HG03060 (cell line): ENCODE measurements at regions not wholly inside any gene's neighbourhood (a gene's known extent, or its start where the extent isn't known, plus 50 kb on each side); places are given as distances from the start of the nearest gene placed in this dataset.
"Not testable (repeated sequence)": the region's sequence is repeated elsewhere in the genome, so short reads cannot be mapped to it uniquely, and the experiment has no call there.

Experiments used
- ATAC-seq: cut with Tn5 transposase; IDR thresholded peaks from one replicate; pipeline ENCODE4 v1.9.1; 2021; ENCODE audit warnings: low read depth, moderate number of reproducible peaks; ENCODE audit not compliant: unreplicated experiment

DNA sequence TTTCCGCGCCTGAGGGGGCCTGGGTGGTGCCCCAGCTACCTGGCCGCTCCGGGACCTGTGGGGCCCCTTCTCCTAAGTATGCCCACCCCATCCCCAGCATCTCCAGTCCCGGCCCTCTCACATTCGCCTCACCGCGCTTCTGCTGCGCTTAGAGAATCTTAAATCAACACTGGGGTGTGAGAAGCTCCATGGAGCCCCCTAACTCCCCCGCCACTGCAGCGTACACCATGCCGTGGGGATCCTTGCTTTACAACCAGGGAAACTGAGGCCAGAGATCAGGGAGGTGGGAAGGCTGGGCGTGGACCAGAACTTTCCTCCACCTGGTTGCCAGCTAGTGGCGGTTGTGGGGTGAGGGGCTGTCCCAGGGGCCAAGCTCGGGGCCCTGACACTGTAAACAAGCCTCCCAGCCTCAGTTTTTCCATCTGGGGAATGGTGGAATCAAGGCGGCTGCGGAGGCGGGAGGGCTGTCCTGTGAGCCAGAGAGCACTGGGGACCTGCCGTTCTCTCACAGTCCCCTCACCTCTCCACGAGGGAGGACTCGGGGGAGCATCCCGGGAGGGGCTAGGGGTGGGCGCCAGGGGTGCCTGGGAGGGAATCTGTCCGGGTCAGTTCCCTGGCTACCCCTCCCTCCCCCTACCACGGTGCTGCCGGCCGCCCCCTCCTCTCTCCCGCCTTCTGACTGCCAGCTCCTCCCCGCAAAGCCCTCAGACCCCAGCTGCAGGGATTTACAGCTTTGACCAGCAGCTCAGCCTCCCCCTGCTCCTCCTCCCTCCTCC lies 161.2 kb downstream of the C9orf50 start:
- no peak for ATAC-seq

DNA sequence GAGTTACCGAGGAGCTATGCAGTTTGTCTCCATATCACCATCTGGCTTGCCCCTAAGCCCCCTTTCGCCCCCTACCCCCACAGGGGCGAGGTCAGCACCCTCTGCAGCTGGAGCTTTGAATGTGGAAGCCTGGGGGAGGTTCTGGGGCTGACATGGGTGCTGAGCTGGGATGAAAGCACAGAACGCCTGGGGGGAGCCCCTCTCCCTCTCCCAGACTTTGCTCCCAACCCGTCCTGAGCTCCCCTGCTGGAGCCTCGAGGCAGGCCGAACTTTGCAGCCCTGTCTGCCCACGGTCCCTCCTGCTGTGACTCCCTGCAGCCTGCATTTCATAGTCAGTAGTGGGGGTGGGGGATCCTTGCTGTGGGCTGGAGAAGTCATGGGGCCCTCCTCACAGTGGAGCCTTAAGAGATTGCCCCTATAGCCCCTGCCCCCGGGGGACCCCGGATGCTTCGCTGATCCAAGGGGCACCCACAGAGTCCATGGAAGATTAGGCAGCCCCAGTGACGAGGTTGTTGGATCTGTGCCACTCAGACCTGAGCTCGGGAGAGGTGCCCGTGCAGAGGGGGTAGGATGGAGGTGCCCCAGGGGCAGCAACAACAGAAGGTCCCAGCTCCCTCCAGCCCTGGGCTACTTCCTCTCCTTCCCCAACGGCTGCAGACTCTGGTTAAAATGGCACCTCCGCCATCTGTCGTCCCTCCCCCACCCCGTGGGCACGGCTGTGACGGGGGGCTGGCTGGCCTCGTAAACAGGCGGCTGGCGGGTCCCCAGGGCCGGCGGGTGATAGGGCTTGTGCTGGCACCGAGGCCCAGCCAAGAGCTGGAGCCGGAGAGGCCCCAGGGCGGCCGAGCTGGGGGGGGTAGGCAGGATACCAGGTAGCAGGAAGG lies 162.0 kb downstream of the C9orf50 start:
- ATAC-seq, result no peak

DNA sequence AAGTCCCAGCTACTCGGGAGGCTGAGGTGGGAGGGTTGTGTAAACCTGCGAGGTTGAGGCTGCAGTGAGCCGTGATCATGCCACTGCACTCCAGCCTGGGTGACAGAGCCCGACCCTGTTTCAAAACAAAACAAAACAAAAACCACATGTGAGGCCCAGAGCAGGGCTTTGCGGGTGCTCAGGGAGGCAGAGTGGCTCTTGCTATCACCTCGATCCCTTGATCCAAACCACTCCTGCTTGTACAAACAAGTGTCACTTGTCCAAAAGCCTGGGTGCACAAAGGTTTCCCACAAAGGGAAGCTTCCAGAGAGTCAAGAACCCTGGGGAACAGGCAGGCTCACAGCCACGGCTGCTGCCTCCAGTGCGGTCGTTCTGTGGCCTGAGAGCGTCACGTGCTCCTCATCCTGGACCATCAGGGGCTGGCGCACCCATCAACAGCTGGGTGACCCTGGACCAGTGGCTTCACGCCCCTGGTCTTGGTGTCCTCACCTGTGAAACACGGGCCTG lies 162.7 kb downstream of the C9orf50 start:
- no peak for ATAC-seq

DNA sequence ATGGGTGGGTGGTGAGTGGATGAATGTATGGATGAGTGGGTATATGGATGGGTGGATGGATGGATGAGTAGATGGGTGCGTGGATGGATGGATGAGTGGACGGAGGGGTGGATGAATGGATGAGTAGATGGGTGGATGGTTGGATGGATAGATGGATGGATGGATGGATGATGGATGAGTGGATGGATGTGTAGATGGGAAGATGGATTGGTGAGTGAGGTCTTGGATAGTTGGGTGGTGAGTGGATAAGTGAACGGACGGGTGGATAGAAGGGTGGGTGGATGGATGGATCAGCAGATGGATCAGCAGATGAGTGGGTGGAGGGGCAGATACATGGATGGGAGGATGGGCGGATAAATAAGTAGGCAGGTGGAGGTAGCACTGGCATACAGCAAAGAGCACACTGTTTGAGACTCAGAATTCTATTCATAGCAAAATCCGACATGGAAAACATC lies 163.5 kb downstream of the C9orf50 start:
- ATAC-seq, result no peak

DNA sequence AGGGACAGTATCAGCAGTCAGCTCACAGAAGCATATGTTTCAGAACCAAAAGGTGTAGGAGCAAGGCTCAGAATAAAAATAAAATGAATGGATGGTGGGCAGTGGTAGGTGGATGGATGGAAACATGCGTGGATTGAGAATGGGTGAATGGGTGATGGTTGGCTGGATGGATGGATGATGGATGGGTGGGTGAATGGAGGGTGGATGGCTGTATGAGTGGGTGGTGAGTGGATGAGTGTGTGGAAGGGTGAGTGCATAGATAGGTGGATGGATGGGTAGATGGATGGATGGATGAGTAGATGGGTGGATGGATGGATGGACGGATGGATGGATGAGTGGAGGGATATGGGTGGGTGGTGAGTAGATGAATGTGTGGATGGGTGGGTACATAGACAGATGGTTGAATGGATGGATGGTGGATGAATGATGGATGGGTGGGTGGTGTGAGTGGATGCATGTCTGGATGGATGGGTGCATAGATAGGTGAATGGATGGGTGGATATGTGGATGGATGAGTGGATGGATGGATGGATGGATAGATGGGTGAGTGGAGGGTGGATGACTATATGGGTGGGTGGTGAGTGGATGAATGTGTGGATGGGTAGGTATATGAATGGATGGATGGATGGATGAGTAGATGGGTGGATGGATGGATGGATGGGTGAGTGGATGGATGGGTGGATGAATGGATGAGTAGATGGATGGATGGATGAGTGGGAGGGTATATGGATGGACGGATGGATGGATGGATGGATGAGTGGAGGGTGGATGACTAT lies 164.2 kb downstream of the C9orf50 start:
- no peak for ATAC-seq

DNA sequence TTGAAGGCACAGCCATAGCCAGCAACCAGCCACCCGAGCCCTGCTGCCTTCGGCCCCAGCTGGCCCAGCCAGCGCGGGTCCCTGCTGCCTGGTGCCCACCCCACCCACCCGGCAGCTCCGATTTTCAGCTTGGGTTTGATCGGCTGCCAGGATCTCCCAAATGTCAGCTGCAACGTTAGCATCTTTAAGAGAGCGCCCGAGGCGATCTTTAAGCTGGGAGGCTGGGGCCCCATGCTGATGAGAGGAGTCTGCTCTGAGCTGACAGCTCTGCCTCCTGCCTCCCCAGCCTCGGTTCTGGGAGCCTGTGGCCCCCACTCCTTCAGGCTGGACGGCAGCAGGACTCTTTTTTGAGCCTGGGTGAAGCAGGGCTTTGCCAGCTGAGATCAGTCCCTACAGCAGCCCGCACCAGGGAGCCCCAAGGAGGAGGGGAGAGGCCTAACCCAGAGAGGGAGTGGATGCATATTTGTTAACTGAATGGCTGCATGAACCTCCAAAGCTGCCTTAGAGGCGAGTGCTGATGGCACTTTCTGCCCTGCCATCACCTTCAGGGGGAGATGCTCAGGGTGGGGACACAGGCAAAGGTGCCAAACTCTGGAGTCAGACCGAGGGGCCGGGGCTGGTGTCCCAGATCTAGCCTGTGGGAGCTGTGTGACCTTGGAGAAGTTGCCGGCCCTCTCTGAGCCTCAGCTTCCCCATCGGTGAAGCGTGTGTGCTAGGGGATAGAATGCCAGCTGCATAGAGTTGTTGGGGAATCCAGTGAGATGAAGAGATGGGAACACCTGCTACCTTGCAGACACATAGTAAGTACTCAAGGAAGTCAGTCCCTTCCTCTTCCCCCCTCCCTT lies 165.5 kb downstream of the C9orf50 start:
- ATAC-seq, result no peak

DNA sequence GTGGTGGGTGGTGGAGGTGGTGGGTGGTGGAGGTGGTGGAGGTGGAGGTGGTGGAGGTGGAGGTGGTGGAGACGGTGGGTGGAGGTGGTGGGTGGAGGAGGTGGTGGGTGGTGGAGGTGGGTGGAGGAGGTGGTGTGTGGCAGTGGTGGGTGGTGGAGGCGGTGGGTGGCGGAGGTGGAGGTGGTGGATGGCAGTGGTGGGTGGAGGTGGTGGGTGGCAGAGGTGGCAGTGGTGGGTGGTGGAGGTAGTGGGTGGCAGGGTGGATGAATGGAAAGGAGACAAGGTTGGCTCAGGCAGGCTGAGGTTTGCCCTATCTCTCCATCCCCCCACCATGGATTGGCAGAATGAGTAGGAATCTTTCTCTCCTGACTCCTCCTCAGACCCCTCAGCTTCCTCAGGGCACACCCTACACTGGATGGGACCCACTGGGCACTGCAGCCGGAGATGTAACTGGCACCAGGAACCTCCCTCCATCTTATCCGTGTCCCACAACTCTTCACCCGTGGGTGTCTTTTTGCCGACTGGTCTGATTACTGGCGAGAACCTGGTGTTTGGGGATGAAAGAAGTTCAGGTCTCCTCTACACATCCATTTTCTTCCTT lies 166.3 kb downstream of the C9orf50 start:
- no peak for ATAC-seq

DNA sequence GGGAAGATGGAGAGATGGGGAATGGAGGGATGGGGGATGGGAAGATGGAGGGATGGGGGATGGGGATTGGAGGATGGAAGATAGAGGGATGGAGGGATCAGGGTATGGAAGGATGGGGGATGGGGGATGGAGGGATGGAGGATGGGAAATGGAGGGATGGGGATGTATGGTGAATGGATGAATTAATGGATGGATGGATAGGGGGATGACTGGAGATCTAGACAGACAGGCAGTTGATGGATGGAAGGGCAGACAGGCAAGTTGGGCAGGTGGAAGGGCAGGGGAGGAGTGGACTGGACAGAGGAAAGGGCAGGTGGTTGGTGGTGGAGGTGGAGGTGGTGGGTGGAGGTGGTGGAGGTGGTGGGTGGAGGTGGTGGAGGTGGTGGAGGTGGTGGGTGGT lies 167.2 kb downstream of the C9orf50 start:
- no peak for ATAC-seq

DNA sequence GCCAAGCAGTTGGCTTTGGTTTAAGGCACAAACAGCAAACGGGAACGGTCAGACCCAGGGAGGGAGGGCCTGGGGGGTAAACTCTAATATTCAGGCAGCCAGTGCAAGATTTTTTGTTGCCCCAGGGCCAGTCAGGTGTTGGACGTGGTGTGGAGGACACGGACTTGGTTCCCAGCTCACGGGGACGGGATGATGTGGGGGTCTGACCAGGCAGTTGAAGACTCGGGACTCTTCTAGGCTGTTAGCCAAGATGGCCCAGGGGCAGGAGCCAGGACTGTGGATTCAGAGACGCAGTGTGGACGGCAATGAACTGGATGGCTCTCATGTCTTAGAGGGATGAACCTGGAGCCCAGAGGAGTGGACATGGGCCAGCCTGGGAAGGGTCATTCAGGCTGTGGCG lies 169.2 kb downstream of the C9orf50 start:
- ATAC-seq, result no peak

DNA sequence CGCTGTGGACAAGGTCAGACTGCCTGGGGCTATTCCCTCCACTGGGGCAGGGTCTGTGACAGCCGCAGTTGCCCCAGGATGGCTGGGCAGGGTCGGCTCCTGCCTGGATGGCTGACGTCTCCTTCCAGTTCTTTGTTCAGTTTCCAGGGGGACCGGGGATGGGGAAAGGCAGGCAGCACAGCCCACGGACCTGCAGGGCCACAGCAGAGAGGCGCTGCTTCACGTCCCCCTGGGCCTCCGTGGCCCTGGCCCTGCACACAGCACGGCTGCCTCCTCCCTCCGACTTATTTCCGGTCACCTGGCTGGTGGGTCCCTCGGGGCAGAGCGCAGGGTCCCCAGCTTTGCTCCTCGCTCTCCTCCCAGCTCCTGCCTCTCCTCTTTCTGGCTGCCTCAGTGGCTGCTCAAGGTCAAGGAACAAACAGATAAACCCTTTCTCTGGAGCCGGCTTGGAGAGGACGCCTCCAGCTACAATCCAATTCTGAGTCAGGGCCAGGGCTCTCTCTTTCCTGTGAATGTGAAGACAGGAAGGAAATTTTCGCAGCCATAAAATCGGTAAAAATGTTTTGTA lies 169.7 kb downstream of the C9orf50 start:
- no peak for ATAC-seq

DNA sequence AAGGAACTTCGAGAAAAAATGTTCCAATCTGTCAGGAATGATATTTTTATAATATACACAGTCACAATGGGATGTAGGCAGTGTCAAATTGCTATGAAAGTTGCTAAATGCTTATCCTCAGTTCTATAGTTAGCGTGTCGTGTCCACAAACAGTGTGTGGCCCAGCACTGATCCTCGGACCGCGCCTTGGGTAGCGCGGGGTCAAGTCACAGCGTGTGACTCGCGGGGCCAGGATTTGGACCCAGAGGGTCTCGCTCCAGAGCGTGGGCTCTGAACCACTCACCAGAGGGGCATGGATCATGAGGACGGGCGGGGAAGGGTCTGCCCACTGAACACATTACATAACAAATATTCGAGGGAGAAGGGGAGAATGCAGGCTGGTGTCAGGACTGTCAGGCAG lies 171.8 kb downstream of the C9orf50 start:
- ATAC-seq, result no peak

DNA sequence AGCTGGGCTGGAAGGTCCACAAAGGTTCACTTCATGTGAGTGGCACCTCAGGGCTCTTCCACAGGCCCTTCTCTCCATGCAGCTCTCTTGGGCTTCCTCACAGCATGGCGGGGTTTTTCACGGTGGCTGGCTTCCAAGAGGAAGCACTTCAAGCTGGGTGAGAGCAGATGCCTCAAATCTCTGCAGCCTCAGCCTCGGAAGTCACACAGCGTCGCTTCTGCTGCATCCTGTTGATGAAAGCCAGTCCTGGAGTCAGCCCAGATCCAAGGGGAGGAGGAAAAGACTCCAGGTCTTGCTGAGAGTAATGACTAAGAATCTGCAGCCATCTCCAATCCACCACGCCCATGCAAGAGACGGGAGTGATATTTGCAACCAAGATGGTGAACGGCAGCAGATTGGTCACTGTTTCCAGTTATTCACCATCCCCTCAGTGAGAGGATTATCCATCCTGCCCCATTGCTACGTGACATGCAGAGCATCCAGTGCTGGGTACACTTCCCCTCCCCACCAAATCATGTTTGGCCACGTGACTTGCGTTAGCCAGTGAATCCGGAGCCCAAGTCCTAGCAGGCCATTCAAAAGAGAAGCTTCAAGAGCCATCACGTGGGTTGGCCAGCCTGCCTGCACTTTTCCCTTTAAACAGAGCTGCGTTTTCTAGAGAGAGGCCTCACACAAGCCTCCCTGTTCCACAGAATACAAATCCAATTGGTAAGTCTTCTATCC lies 173.9 kb downstream of the C9orf50 start:
- no peak for ATAC-seq

DNA sequence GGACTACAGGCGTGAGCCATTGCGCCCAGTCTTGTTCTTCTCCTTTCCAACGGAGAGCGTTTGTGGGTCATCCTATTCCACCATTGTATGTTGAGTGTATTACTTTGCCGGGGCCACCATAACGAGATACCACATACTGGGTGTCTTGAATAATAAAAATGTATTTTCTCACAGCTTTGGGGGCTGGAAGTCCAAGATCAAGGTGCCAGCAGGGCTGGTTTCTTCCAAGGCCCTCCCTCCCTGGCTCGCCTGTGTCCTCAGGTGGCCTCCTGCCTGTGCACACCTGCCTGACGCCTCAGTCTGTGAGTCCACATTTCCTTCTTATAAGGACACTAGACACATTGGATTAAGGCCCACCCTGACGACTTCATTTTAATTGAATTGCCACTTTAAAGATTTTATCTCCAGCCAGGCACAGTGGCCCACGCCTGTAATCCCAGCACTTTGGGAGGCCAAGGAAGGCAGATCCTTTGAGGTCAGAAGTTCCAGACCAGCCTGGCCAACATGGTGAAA lies 175.1 kb downstream of the C9orf50 start:
- no peak for ATAC-seq

DNA sequence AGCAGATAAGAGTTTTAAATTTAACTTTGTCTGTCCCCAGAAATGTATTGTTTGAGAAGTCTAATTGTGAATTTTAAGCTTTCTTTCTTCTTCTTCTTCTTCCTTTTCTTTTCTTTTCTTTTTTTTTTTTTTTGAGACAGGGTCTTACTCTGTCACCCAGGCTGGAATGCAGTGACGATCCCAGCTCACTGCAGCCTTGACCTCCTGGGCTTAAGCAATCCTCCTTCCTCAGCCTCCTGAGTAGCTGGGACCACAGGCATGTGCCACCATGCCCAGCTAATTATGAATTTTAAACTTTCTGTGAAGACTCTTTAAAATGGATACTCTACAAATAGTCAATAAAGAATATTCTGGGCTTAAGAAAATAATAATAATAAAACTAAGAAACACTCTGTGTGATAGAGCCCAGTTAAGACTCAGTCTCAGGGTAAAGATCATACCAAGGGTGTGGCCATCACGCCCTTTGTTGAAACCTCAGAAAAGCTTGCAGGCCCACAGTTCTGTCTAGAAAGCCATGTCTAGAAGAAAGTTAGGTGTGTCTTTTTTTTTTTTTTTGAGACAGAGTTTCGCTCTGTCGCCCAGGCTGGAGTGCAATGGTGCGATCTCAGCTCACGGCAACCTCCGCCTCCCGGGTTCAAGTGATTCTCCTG lies 177.3 kb downstream of the C9orf50 start:
- not testable (repeated sequence) for ATAC-seq

DNA sequence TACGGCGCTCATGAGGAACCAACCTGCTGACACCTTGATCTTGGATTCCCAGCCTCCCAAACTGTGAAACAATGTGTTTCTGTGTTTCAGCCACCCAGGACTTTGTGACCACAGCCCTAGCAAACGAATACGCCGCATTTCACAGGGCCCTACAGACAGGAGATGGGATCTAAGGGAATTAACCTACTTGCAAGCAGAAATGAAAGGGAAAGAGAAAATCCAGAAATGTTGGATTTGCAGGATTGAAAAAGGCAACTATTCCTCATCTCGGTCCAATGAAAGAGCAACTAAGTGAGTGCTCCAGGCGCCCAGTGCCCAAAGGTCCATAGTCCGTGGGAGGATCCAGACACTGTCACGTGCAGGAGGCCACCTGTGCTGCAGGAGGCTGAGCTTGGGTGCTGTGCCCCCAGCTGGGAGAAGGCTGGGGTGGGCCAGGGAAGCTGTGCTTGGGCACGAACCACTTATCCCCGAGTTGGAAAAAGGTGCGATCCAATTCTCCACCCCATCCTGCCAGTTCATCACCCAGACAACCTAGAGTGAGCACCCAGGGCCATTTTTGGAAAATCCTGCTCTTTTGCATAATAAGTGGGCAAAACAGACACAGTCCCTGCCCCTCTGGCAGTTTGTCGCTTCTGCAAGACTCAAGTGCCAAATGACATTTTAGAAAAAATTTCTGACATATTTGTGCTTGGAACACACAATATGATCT lies 177.9 kb downstream of the C9orf50 start:
- ATAC-seq, result no peak

DNA sequence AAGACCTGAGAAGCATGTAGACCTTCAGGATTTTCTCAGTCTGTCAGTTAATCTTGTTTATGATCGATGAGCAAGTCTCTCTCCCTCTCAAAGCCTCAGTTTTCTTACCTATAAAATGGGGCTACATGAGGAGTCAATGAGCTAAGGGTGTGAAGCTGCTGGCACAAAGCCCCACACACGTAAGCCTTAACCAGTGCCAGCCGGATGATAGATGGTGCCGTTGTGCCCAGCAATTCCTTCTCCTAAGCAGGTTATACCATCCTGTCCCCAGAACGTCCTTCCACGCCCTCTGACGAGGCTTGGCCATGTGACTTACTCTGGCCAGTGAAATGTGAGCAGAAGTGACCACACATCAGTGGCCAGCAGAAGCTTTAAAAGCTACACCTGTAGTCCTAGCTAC lies 179.0 kb downstream of the C9orf50 start:
- ATAC-seq, result no peak
